ENCODE measurements at regions not wholly inside any gene's neighbourhood (a gene's known extent, or its start where the extent isn't known, plus 50 kb on each side); places are given as distances from the start of the nearest gene placed in this dataset.

- H3K9ac ChIP-seq (ENCODE audit: low read length), result no peak overlapping the region
- peaks cover 2% of the 10 kb centered on the region for H3K27me3 Mint-ChIP-seq (ENCODE audit: low read depth, unreplicated experiment)
- peaks cover 7% of the 10 kb centered on the region for H3K4me1 Mint-ChIP-seq (ENCODE audit: low read depth, unreplicated experiment)
- TF ChIP-seq EZH2 (IDR thresholded peaks at IDR 0.05; ENCODE audit: insufficient read depth, low read length) (no peak), CTCF (IDR thresholded peaks at IDR 0.05; ENCODE audit: insufficient read depth, low read depth, low read length) (no peak)
- no peaks in the 10 kb centered on the region for H3K27me3 ChIP-seq (ENCODE audit: insufficient read depth, low read length)
- H3K4me1 ChIP-seq (ENCODE audit: insufficient read depth, low read length), result no peaks in the 10 kb centered on the region
- no peaks in the 10 kb centered on the region for H3K36me3 Mint-ChIP-seq (ENCODE audit: low read depth, unreplicated experiment)
- H3K79me2 ChIP-seq (ENCODE audit: insufficient read depth, low read length), result no peaks in the 10 kb centered on the region
- H3K4me3 Mint-ChIP-seq (ENCODE audit: unreplicated experiment), result no peak overlapping the region
- no peak overlapping the region for H2AFZ ChIP-seq (ENCODE audit: low read depth, low read length)
- FAIRE-seq (no peak), DNase-seq (ENCODE audit: low read depth) (no peak)
- H3K27ac Mint-ChIP-seq (ENCODE audit: unreplicated experiment), result no peak overlapping the region
- H3K9me3 ChIP-seq (ENCODE audit: insufficient read depth, low read depth, low read length), result no peaks in the 10 kb centered on the region
- no peaks in the 10 kb centered on the region for H3K36me3 ChIP-seq (ENCODE audit: insufficient read depth, low read length)
- H3K9me3 Mint-ChIP-seq (ENCODE audit: unreplicated experiment), result peaks cover 7% of the 10 kb centered on the region
- no peaks in the 10 kb centered on the region for H4K20me1 ChIP-seq (ENCODE audit: insufficient read depth, low read length)
- H3K27ac ChIP-seq (ENCODE audit: low read depth, low read length), result no peak overlapping the region
- no peak overlapping the region for H3K4me2 ChIP-seq (ENCODE audit: low read length)
- no peak overlapping the region for H3K4me3 ChIP-seq (ENCODE audit: insufficient read depth, low read depth, low read length)
These were observed 102.5 kb upstream of the SLC25A13 start for GRCh38 chr7:96424411-96424810.

GRCh38 chr7:96422388-96422787 lies 100.5 kb upstream of the SLC25A13 start:
- no peak for DNase-seq (ENCODE audit: low read depth)
- Histone ChIP-seq H3K36me3 (ENCODE audit: insufficient read depth, low read length) (no peaks in the 10 kb centered on the region), H3K27me3 (ENCODE audit: insufficient read depth, low read length) (no peaks in the 10 kb centered on the region), H3K4me1 (ENCODE audit: insufficient read depth, low read length) (no peaks in the 10 kb centered on the region), H3K79me2 (ENCODE audit: insufficient read depth, low read length) (no peaks in the 10 kb centered on the region), H3K4me2 (ENCODE audit: low read length) (no peak overlapping the region), H2AFZ (ENCODE audit: low read depth, low read length) (no peak overlapping the region), H3K4me3 (ENCODE audit: insufficient read depth, low read depth, low read length) (no peak overlapping the region), H3K9me3 (ENCODE audit: insufficient read depth, low read depth, low read length) (no peaks in the 10 kb centered on the region), H3K9ac (ENCODE audit: low read length) (no peak overlapping the region), H3K27ac (ENCODE audit: low read depth, low read length) (no peak overlapping the region), H4K20me1 (ENCODE audit: insufficient read depth, low read length) (no peaks in the 10 kb centered on the region)
- no peak for TF ChIP-seq CTCF (IDR thresholded peaks at IDR 0.05; ENCODE audit: insufficient read depth, low read depth, low read length)
- no peak for TF ChIP-seq EZH2 (IDR thresholded peaks at IDR 0.05; ENCODE audit: insufficient read depth, low read length)
- Mint-ChIP-seq H3K36me3 (ENCODE audit: low read depth, unreplicated experiment) (no peaks in the 10 kb centered on the region), H3K4me1 (ENCODE audit: low read depth, unreplicated experiment) (peaks cover 7% of the 10 kb centered on the region), H3K9me3 (ENCODE audit: unreplicated experiment) (peaks cover 4% of the 10 kb centered on the region), H3K4me3 (ENCODE audit: unreplicated experiment) (no peak overlapping the region), H3K27ac (ENCODE audit: unreplicated experiment) (no peak overlapping the region), H3K27me3 (ENCODE audit: low read depth, unreplicated experiment) (peaks cover 2% of the 10 kb centered on the region)
- no peak for FAIRE-seq

GRCh38 chr7:96418581-96418980 lies 96.7 kb upstream of the SLC25A13 start:
- FAIRE-seq, result no peak
- Histone ChIP-seq H4K20me1 (ENCODE audit: insufficient read depth, low read length) (no peaks in the 10 kb centered on the region), H3K9me3 (ENCODE audit: insufficient read depth, low read depth, low read length) (no peaks in the 10 kb centered on the region), H3K4me1 (ENCODE audit: insufficient read depth, low read length) (no peaks in the 10 kb centered on the region), H2AFZ (ENCODE audit: low read depth, low read length) (no peak overlapping the region), H3K9ac (ENCODE audit: low read length) (no peak overlapping the region), H3K36me3 (ENCODE audit: insufficient read depth, low read length) (no peaks in the 10 kb centered on the region), H3K79me2 (ENCODE audit: insufficient read depth, low read length) (no peaks in the 10 kb centered on the region), H3K4me3 (ENCODE audit: insufficient read depth, low read depth, low read length) (no peak overlapping the region), H3K27me3 (ENCODE audit: insufficient read depth, low read length) (no peaks in the 10 kb centered on the region), H3K4me2 (ENCODE audit: low read length) (no peak overlapping the region), H3K27ac (ENCODE audit: low read depth, low read length) (no peak overlapping the region)
- Mint-ChIP-seq H3K4me3 (ENCODE audit: unreplicated experiment) (no peak overlapping the region), H3K9me3 (ENCODE audit: unreplicated experiment) (no peaks in the 10 kb centered on the region), H3K27me3 (ENCODE audit: low read depth, unreplicated experiment) (no peaks in the 10 kb centered on the region), H3K27ac (ENCODE audit: unreplicated experiment) (no peak overlapping the region), H3K36me3 (ENCODE audit: low read depth, unreplicated experiment) (no peaks in the 10 kb centered on the region), H3K4me1 (ENCODE audit: low read depth, unreplicated experiment) (peaks cover 6% of the 10 kb centered on the region)
- no peak for DNase-seq (ENCODE audit: low read depth)
- no peak for TF ChIP-seq EZH2 (IDR thresholded peaks at IDR 0.05; ENCODE audit: insufficient read depth, low read length)
- TF ChIP-seq CTCF (IDR thresholded peaks at IDR 0.05; ENCODE audit: insufficient read depth, low read depth, low read length), result no peak

All from astrocyte (in vitro differentiated cells and primary cell).